ENCODE measurements at regions not wholly inside any gene's neighbourhood (a gene's known extent, or its start where the extent isn't known, plus 50 kb on each side); places are given as distances from the start of the nearest gene placed in this dataset.

DNA sequence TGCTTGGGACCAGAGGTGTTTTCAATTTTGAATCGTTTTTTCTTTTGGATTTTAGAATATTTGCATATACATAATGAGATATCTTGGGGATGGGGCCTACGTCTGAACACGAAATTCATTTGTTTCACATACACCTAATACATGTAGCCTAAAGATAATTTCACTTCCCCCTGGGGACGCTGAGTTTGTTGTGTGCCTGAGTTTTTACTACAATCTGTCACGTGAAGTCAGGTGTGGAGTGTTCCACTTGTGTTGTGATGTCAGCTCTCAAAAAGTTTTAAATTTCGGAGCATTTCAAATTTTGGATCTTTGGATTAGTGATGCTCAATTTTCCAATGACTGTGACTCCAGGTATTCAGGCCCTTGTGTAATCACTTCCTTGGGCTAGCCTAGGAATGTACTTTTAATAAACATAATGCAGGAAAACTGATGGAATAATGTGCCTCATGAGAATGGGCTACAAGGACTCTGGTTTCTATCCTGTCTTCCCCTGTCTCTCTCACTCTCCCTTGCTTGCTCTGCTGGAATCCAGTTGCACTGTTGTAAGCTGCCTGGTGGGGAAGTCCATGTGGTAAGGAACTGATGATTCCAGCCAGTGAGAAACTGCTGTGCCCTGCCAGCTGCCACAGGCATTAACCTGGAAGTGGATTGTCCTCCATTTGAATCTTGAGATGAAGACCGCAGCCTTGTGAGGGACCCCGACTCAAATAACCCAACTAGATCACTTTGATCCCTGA, 403.8 kb downstream of the SHISA9 start:
- Histone ChIP-seq H3K36me3 (no peaks in the 10 kb centered on the region), H3K9me3 (no peaks in the 10 kb centered on the region), H3K4me3 (no peak overlapping the region), H3K27me3 (peaks cover 0 to 32% (median 1%) of the 10 kb centered on the region in 7 donors), H3K27ac (no peak overlapping the region), H3K4me1 (no peaks in the 10 kb centered on the region)
- ATAC-seq (no peak), DNase-seq (no peak)
- TF ChIP-seq, protein P1, sequence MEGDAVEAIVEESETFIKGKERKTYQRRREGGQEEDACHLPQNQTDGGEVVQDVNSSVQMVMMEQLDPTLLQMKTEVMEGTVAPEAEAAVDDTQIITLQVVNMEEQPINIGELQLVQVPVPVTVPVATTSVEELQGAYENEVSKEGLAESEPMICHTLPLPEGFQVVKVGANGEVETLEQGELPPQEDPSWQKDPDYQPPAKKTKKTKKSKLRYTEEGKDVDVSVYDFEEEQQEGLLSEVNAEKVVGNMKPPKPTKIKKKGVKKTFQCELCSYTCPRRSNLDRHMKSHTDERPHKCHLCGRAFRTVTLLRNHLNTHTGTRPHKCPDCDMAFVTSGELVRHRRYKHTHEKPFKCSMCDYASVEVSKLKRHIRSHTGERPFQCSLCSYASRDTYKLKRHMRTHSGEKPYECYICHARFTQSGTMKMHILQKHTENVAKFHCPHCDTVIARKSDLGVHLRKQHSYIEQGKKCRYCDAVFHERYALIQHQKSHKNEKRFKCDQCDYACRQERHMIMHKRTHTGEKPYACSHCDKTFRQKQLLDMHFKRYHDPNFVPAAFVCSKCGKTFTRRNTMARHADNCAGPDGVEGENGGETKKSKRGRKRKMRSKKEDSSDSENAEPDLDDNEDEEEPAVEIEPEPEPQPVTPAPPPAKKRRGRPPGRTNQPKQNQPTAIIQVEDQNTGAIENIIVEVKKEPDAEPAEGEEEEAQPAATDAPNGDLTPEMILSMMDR (IDR thresholded peaks at IDR 0.05) = no peak
- intact Hi-C loops (cut with DNase I) = no loop called here
- 69 to 72% methylated on average over 8 of the region's 8 CpGs for WGBS, 2 donors

DNA sequence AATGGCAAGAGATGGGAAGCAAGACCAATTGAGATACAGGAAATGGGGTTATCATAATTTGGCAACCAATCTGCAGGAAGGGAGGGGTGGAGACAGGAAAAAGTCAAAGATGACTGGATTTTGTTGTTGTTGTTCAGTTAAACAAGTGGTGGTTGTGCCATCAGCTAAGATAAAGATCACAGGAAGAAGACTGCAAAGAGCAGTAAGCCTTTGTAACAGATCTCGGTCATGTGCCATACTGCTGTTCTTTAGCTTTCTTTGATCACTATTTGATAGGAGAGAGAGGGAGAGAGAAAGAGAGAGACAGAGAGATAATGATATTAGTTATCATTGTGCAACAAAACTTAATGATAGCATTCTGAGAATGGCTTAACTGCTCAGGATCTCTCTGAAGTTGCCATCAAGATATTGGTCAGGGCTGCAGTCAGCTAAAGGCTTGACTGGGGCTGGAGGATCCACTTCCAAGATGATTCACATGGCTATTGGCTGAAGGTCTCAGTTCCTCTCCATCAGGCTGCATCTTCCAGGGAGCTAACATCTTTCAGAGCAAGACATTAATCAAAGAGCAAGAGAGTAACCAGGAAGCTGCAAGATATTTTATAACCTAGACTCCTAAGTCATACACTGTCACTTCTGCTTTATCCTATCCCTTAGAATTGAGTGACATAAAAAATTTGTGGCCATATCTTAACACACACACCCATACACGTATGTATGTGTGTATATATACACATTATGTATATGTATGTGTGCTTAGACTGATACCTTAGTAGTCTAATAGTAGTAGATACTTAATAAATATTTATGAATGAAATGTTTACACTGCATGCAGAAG, 405.0 kb downstream of the SHISA9 start:
- DNase-seq (no peak), ATAC-seq (no peak)
- peaks cover 0 to 31% (median 0%) of the 10 kb centered on the region in 7 donors for H3K27me3 ChIP-seq
- intact Hi-C loops (cut with DNase I) = no loop called here
- no peaks in the 10 kb centered on the region for H3K9me3 ChIP-seq
- WGBS, 2 donors = 24 to 43% methylated on average over 2 of the region's 2 CpGs
- H3K27ac ChIP-seq = no peak overlapping the region
- H3K4me3 ChIP-seq = no peak overlapping the region
- H3K36me3 ChIP-seq = no peaks in the 10 kb centered on the region
- TF ChIP-seq, protein P1 (IDR thresholded peaks at IDR 0.05) = no peak
- no peaks in the 10 kb centered on the region for H3K4me1 ChIP-seq

DNA sequence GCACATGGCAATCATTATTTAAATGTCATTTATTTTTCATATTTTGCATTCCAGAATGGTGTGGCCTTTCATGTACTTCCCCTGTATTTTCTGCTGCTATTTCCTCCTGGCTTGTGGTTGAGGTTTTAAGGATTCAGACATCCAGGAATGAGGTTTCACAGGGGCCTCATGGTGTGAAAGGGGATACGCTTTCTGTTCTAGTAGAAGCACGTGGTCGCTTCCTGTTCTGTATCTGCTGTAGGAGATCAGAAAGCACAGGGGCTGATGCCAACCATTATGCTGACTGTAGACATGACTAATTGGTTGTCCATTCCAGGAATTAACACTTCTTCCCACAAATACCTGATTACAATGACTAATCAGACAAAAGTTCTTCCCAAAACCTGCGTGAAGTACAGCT, 405.9 kb downstream of the SHISA9 start:
- Histone ChIP-seq H3K36me3 (no peaks in the 10 kb centered on the region), H3K4me3 (no peak overlapping the region), H3K27me3 (peaks cover 0 to 31% (median 0%) of the 10 kb centered on the region in 7 donors), H3K4me1 (no peaks in the 10 kb centered on the region), H3K27ac (no peak overlapping the region), H3K9me3 (no peaks in the 10 kb centered on the region)
- intact Hi-C loops (cut with DNase I) = no loop called here
- TF ChIP-seq, protein P1 (IDR thresholded peaks at IDR 0.05) = no peak
- ATAC-seq (no peak), DNase-seq (no peak)
- 39 to 46% methylated on average over 4 of the region's 4 CpGs for WGBS, 2 donors

DNA sequence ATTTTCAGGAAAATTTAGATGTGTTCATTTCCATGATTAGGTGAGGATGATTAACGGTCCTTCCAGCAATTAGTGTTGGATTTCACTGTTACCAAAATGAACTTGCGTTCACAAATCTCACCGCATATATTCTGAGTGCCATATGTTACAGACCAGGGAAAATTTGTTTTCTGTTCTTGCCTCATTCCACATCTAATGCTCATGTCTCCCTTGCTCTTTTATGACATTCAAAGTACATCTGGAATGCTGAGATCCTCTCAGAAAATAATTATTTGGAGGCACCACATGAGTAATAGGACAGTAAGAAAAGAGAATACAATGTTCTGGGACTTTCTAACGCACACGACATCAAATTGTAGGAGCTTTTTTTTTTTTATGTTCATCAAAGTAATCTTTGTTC, 406.5 kb downstream of the SHISA9 start:
- 88 to 90% methylated on average over 5 of the region's 5 CpGs for WGBS, 2 donors
- intact Hi-C loops (cut with DNase I) = no loop called here
- peaks cover 0 to 27% (median 0%) of the 10 kb centered on the region in 7 donors for H3K27me3 ChIP-seq
- TF ChIP-seq, protein P1 (IDR thresholded peaks at IDR 0.05) = no peak
- H3K36me3 ChIP-seq = no peaks in the 10 kb centered on the region
- H3K27ac ChIP-seq = no peak overlapping the region
- H3K9me3 ChIP-seq = no peaks in the 10 kb centered on the region
- DNase-seq (no peak), ATAC-seq (no peak)
- H3K4me1 ChIP-seq = no peaks in the 10 kb centered on the region
- H3K4me3 ChIP-seq = no peak overlapping the region

All from heart right ventricle (tissue), 16 donors.